SK-N-SH (cell line): ENCODE measurements at regions not wholly inside any gene's neighbourhood (a gene's known extent, or its start where the extent isn't known, plus 50 kb on each side); places are given as distances from the start of the nearest gene placed in this dataset.

ENCODE experiments used
- CTCF ChIA-PET: fragments of 300-600, 350-600 bp; formaldehyde crosslinking; extraction: SDS; loops from one replicate; lab custom pipeline; 2021; lab: Yijun Ruan, JAX
- POLR2A ChIA-PET: fragments of 350-600 bp; sonication (Branson Sonifier 250); formaldehyde crosslinking; extraction: SDS; loops from one replicate; lab custom pipeline; 2020; ENCODE audit warnings: antibody characterized with exemption, inconsistent platforms; lab: Yijun Ruan, JAX
- DNase-seq: peaks from one replicate; pipeline ENCODE4 v3.0.0; 2012
- H2AFZ ChIP-seq: fragments of 200-600 bp; sonication (generic); 2 replicates; pipeline ENCODE4 v1.8.1; 2016; ENCODE audit warnings: antibody characterized with exemption, mild to moderate bottlenecking, low read depth
- H3F3A ChIP-seq: fragments of 200-600 bp; sonication (generic); replicated peaks from 2 replicates; pipeline ENCODE3; 2016; ENCODE audit warnings: antibody characterized with exemption, mild to moderate bottlenecking; ENCODE audit not compliant: insufficient read depth
- H3K27ac ChIP-seq, 2 experiments: fragments of 200-500 bp in 1 of 2; fragments of 200-600 bp in 1 of 2; sonication (Bioruptor generic) in 1 of 2; sonication (generic), shearing (Covaris generic) in 1 of 2; 2 replicates each; pipeline versions ENCODE4 v1.5.1 to v1.6.1; 2014 to 2016; ENCODE audit warnings: low read depth in 2 of 2, inconsistent platforms in 1 of 2, low read length in 1 of 2, mild to moderate bottlenecking in 1 of 2, mixed read lengths in 1 of 2
- H3K27me3 ChIP-seq: fragments of 200-600 bp; sonication (generic), shearing (Covaris generic); 2 replicates; pipeline ENCODE4 v1.6.1; 2016; ENCODE audit warnings: mixed run types; ENCODE audit not compliant: insufficient read depth
- H3K36me3 ChIP-seq, 2 experiments: fragments of 200-500 bp in 1 of 2; fragments of 200-600 bp in 1 of 2; sonication (Bioruptor generic) in 1 of 2; sonication (generic) in 1 of 2; replicated peaks in 1 of 2; 2 replicates each; pipeline versions ENCODE3 to v1.5.1; 2014 to 2016; ENCODE audit warnings: low read length in 1 of 2, mild to moderate bottlenecking in 1 of 2; ENCODE audit not compliant: insufficient read depth in 2 of 2, control insufficient read depth in 1 of 2
- H3K4me1 ChIP-seq, 2 experiments: fragments of 200-500 bp in 1 of 2; fragments of 200-600 bp in 1 of 2; sonication (Bioruptor generic) in 1 of 2; sonication (generic), shearing (Covaris generic) in 1 of 2; 2 replicates each; pipeline versions ENCODE4 v1.5.1 to v1.6.1; 2014 to 2016; ENCODE audit warnings: low read depth in 1 of 2, low read length in 1 of 2, mixed run types in 1 of 2; ENCODE audit not compliant: insufficient read depth in 2 of 2, control insufficient read depth in 1 of 2
- H3K4me2 ChIP-seq: fragments of 200-600 bp; sonication (generic), shearing (Covaris generic); 2 replicates; pipeline ENCODE4 v1.6.1; 2017; ENCODE audit warnings: mixed run types
- H3K4me3 ChIP-seq, 2 experiments: fragments of 200-500 bp in 1 of 2; fragments of 200-600 bp in 1 of 2; sonication (Bioruptor generic) in 1 of 2; sonication (generic), shearing (Covaris generic) in 1 of 2; 2 replicates each; pipeline versions ENCODE4 v1.5.1 to v1.8.1; 2014 to 2016; ENCODE audit warnings: low read depth in 2 of 2, inconsistent platforms in 1 of 2, low read length in 1 of 2, mild to moderate bottlenecking in 1 of 2, mixed read lengths in 1 of 2, moderate library complexity in 1 of 2
- H3K79me2 ChIP-seq: fragments of 200-600 bp; sonication (generic); 2 replicates; pipeline ENCODE4 v1.8.1; 2017; ENCODE audit warnings: mild to moderate bottlenecking; ENCODE audit not compliant: insufficient read depth
- H3K9ac ChIP-seq: fragments of 200-600 bp; sonication (generic); 2 replicates; pipeline ENCODE4 v1.6.1; 2017; ENCODE audit warnings: mixed run types
- H3K9me2 ChIP-seq: fragments of 200-600 bp; sonication (generic); 2 replicates; pipeline ENCODE4 v1.6.1; 2017; ENCODE audit warnings: mixed run types
- H3K9me3 ChIP-seq: fragments of 200-600 bp; sonication (generic); 2 replicates; pipeline ENCODE4 v1.6.1; 2017; ENCODE audit warnings: mixed run types, mild to moderate bottlenecking, moderate library complexity
- H4K20me1 ChIP-seq: fragments of 200-600 bp; sonication (generic); 2 replicates; pipeline ENCODE4 v1.6.1; 2017; ENCODE audit warnings: mild to moderate bottlenecking, mixed run types; ENCODE audit not compliant: insufficient read depth
- CHD2 ChIP-seq: fragments of 150-350 bp; IDR thresholded peaks from 2 replicates; pipeline ENCODE4 v1.6.1; 2018; ENCODE audit warnings: low read length; ENCODE audit not compliant: partially characterized antibody
- ELF1 ChIP-seq: IDR thresholded peaks from 2 replicates; pipeline ENCODE4 v1.4.0; 2012
- EP300 ChIP-seq, 2 experiments: IDR thresholded peaks; 2 replicates each; pipeline versions ENCODE4 v1.4.0 to v1.6.1; 2012; ENCODE audit warnings: borderline replicate concordance in 1 of 2, low read depth in 1 of 2, low read length in 1 of 2
- EZH2phosphoT487 ChIP-seq: fragments of 200-600 bp; sonication (generic); IDR thresholded peaks from 2 replicates; pipeline ENCODE4 v1.6.1; 2017; ENCODE audit warnings: low read depth, mixed run types, mild to moderate bottlenecking, antibody characterized with exemption, moderate library complexity, borderline replicate concordance
- FOXM1 ChIP-seq: IDR thresholded peaks from 2 replicates; pipeline ENCODE4 v1.4.0; 2012; ENCODE audit warnings: low read depth, mild to moderate bottlenecking
- GATA2 ChIP-seq: sonication (generic); formaldehyde crosslinking; IDR thresholded peaks from 2 replicates; pipeline ENCODE4 v1.5.0; 2020; ENCODE audit warnings: mild to moderate bottlenecking, missing genetic modification reagents
- NFIC ChIP-seq: IDR thresholded peaks from 2 replicates; pipeline ENCODE4 v1.4.0; 2012; ENCODE audit warnings: borderline replicate concordance
- RAD21 ChIP-seq: IDR thresholded peaks from 2 replicates; pipeline ENCODE4 v1.6.1; 2012; ENCODE audit warnings: mild to moderate bottlenecking, low read length
- SIN3A ChIP-seq: IDR thresholded peaks from 2 replicates; pipeline ENCODE4 v1.6.1; 2012; ENCODE audit warnings: low read depth, mild to moderate bottlenecking, low read length, moderate library complexity, borderline replicate concordance
- SMC3 ChIP-seq: IDR thresholded peaks from 2 replicates; pipeline ENCODE4 v1.6.1; 2012; ENCODE audit warnings: low read depth, low read length, improper control_type of control experiment
- TAF1 ChIP-seq: IDR thresholded peaks from 2 replicates; pipeline ENCODE4 v1.6.1; 2012; ENCODE audit warnings: low read depth, mild to moderate bottlenecking, low read length, moderate library complexity, borderline replicate concordance
- TEAD4 ChIP-seq: IDR thresholded peaks from 2 replicates; pipeline ENCODE4 v1.4.0; 2012; ENCODE audit warnings: mild to moderate bottlenecking, borderline replicate concordance; ENCODE audit not compliant: insufficient read depth
- WGBS: methylation state at CpG from one replicate; pipeline ENCODE4 v1.1.6; 2017; ENCODE audit warnings: low lambda C conversion rate; 5-methylcytosine and 5-hydroxymethylcytosine counted together
- TF ChIP-seq, protein P1 (sequence below): IDR thresholded peaks from 2 replicates; pipeline ENCODE4 v1.6.1; 2012; ENCODE audit warnings: mild to moderate bottlenecking, low read depth, low read length, moderate library complexity

DNA sequence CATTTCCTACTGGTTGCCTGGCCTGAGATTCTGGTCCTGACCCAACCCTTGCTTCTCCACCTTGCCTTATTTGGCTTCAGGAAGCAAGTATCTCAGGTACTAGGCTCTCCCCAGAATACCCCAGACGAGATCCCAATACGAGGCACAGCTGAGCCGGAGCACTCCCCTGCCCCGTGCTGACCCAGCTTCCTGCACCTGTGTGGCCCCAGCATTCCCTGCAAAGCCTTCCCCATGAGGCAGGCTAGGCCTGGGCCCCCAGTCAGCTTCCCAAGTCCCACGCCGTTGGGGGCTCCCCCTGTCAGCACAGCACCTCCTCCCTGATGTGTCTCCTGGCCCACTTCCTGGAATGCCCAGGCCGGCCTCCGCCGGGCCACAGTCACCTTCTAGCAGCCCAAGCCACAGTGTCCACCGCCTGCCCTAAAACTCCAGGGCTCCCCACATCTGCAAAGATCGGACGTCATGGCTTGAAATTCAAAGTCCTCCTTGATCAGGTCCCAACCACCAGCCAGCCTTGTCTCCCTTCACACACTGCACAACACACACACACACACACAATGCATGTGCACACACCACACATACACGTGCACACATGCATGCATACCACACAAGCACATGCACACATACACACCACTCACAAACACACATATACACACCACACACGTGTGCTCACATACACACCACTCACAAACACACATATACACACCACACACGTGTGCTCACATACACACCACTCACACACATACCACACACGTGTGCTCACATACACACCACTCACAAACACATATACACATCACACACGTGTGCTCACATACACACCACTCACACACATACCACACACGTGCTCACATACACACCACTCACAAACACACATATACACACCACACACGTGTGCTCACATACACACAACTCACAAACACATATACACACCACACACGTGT, 78.9 kb upstream of the FOXK1 start:
- CTCF ChIA-PET: no interaction called here

GRCh38 chr7:4603843-4604231, 78.3 kb upstream of the FOXK1 start:
- no peak overlapping the region for H3K4me3 ChIP-seq

More for the DNA sequence above, 78.9 kb upstream of the FOXK1 start:
- no peaks in the 10 kb centered on the region for H4K20me1 ChIP-seq
- WGBS: 58% methylated on average over 17 of the region's 20 CpGs
- peak; percentile 14 for DNase-seq
- no peaks in the 10 kb centered on the region for H3K27me3 ChIP-seq
- POLR2A ChIA-PET: no interaction called here
- H3K9me3 ChIP-seq: no peaks in the 10 kb centered on the region
- TF ChIP-seq CHD2 (no peak), SMC3 (no peak), RAD21 (no peak), NFIC (no peak), EP300 (IDR thresholded peaks at IDR 0.05; ENCODE audit: borderline replicate concordance in 1 of 2, low read depth in 1 of 2, low read length in 1 of 2) (no peak)
- TF ChIP-seq, protein P1, sequence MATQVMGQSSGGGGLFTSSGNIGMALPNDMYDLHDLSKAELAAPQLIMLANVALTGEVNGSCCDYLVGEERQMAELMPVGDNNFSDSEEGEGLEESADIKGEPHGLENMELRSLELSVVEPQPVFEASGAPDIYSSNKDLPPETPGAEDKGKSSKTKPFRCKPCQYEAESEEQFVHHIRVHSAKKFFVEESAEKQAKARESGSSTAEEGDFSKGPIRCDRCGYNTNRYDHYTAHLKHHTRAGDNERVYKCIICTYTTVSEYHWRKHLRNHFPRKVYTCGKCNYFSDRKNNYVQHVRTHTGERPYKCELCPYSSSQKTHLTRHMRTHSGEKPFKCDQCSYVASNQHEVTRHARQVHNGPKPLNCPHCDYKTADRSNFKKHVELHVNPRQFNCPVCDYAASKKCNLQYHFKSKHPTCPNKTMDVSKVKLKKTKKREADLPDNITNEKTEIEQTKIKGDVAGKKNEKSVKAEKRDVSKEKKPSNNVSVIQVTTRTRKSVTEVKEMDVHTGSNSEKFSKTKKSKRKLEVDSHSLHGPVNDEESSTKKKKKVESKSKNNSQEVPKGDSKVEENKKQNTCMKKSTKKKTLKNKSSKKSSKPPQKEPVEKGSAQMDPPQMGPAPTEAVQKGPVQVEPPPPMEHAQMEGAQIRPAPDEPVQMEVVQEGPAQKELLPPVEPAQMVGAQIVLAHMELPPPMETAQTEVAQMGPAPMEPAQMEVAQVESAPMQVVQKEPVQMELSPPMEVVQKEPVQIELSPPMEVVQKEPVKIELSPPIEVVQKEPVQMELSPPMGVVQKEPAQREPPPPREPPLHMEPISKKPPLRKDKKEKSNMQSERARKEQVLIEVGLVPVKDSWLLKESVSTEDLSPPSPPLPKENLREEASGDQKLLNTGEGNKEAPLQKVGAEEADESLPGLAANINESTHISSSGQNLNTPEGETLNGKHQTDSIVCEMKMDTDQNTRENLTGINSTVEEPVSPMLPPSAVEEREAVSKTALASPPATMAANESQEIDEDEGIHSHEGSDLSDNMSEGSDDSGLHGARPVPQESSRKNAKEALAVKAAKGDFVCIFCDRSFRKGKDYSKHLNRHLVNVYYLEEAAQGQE: no peak
- no peak overlapping the region for H2AFZ ChIP-seq
- H3K4me2 ChIP-seq: no peak overlapping the region
- no peaks in the 10 kb centered on the region for H3K9me2 ChIP-seq
- no peaks in the 10 kb centered on the region for H3K36me3 ChIP-seq
- H3K9ac ChIP-seq: no peak overlapping the region
- no peaks in the 10 kb centered on the region for H3K79me2 ChIP-seq
- no peak overlapping the region for H3K27ac ChIP-seq
- no peaks in the 10 kb centered on the region for H3K4me1 ChIP-seq
- no peak overlapping the region for H3K4me3 ChIP-seq
- peaks cover 5% of the 10 kb centered on the region for H3F3A ChIP-seq

More at GRCh38 chr7:4603843-4604231, 78.3 kb upstream of the FOXK1 start:
- H3K27ac ChIP-seq: no peak overlapping the region
- no peak for DNase-seq
- POLR2A ChIA-PET: no interaction called here
- H2AFZ ChIP-seq: no peak overlapping the region
- H3K4me1 ChIP-seq: no peaks in the 10 kb centered on the region
- TF ChIP-seq GATA2 (no peak), EP300 (IDR thresholded peaks at IDR 0.05; ENCODE audit: borderline replicate concordance in 1 of 2, low read depth in 1 of 2, low read length in 1 of 2) (no peak), EZH2phosphoT487 (no peak), FOXM1 (no peak), TEAD4 (no peak), NFIC (no peak), ELF1 (no peak), SMC3 (no peak), TAF1 (no peak), SIN3A (no peak)
- TF ChIP-seq, protein P1: no peak
- TF ChIP-seq, all 33 proteins: peak for 0
- no peaks in the 10 kb centered on the region for H3K9me2 ChIP-seq
- H3K9me3 ChIP-seq: no peaks in the 10 kb centered on the region
- CTCF ChIA-PET: no interaction called here
- WGBS: 61% methylated on average over 8 of the region's 8 CpGs
- no peaks in the 10 kb centered on the region for H4K20me1 ChIP-seq
- no peaks in the 10 kb centered on the region for H3K79me2 ChIP-seq
- no peaks in the 10 kb centered on the region for H3K27me3 ChIP-seq
- H3K4me2 ChIP-seq: no peak overlapping the region
- H3F3A ChIP-seq: peaks cover 5% of the 10 kb centered on the region
- H3K36me3 ChIP-seq: no peaks in the 10 kb centered on the region
- no peak overlapping the region for H3K9ac ChIP-seq
